HEK293T (cell line): ENCODE measurements at regions not wholly inside any gene's neighbourhood (a gene's known extent, or its start where the extent isn't known, plus 50 kb on each side); places are given as distances from the start of the nearest gene placed in this dataset.
"Not testable (repeated sequence)": the region's sequence is repeated elsewhere in the genome, so short reads cannot be mapped to it uniquely, and the experiment has no call there.

Source experiments
- CTCF ChIA-PET: fragments of 350-600 bp; formaldehyde crosslinking; extraction: SDS; loops from one replicate; lab custom pipeline; 2021; ENCODE audit warnings: antibody characterized with exemption, inconsistent platforms; lab: Yijun Ruan, JAX
- POLR2A ChIA-PET: fragments of 350-600 bp; formaldehyde crosslinking; extraction: SDS; loops from one replicate; lab custom pipeline; 2020; ENCODE audit warnings: antibody characterized with exemption, inconsistent platforms; lab: Yijun Ruan, JAX
- DNase-seq: peaks from one replicate; pipeline ENCODE4 v3.0.0; 2012; ENCODE audit warnings: mixed read lengths; ENCODE audit errors: extremely low spot score
- ARNT ChIP-seq: fragments of 450-650 bp; IDR thresholded peaks from 2 replicates; pipeline ENCODE4 v1.6.1; 2017; ENCODE audit warnings: mild to moderate bottlenecking
- BHLHE40 ChIP-seq: fragments of 450-650 bp; IDR thresholded peaks from 2 replicates; pipeline ENCODE4 v1.6.1; 2016; ENCODE audit warnings: mild to moderate bottlenecking, moderate library complexity, borderline replicate concordance
- CTBP1 ChIP-seq: fragments of 450-650 bp; IDR thresholded peaks from 2 replicates; pipeline ENCODE4 v1.6.1; 2016; ENCODE audit warnings: borderline replicate concordance
- ELF4 ChIP-seq: fragments of 450-650 bp; IDR thresholded peaks from 2 replicates; pipeline ENCODE4 v1.6.1; 2017; ENCODE audit warnings: antibody characterized with exemption
- FOXA1 ChIP-seq: fragments of 450-650 bp; IDR thresholded peaks from 2 replicates; pipeline ENCODE4 v1.6.1; 2016; ENCODE audit warnings: mild to moderate bottlenecking
- FOXK2 ChIP-seq: fragments of 450-650 bp; IDR thresholded peaks from 2 replicates; pipeline ENCODE4 v1.6.1; 2016; ENCODE audit warnings: mild to moderate bottlenecking
- FOXM1 ChIP-seq: fragments of 450-650 bp; IDR thresholded peaks from 2 replicates; pipeline ENCODE4 v1.6.1; 2017; ENCODE audit warnings: mild to moderate bottlenecking, borderline replicate concordance
- HDGF ChIP-seq: fragments of 450-650 bp; IDR thresholded peaks from 2 replicates; pipeline ENCODE4 v1.6.1; 2017; ENCODE audit warnings: antibody characterized with exemption, borderline replicate concordance
- L3MBTL2 ChIP-seq: fragments of 450-650 bp; conservative IDR thresholded peaks from 2 replicates; pipeline ENCODE4 v1.6.1; 2016; ENCODE audit warnings: mild to moderate bottlenecking
- LEF1 ChIP-seq: fragments of 450-650 bp; IDR thresholded peaks from 2 replicates; pipeline ENCODE4 v1.6.1; 2017; ENCODE audit warnings: mild to moderate bottlenecking, borderline replicate concordance
- NFRKB ChIP-seq: fragments of 450-650 bp; IDR thresholded peaks from 2 replicates; pipeline ENCODE4 v1.6.1; 2016; ENCODE audit warnings: mild to moderate bottlenecking, moderate library complexity
- SP1 ChIP-seq: fragments of 450-650 bp; IDR thresholded peaks from 2 replicates; pipeline ENCODE4 v1.6.1; 2017
- SUZ12 ChIP-seq: fragments of 450-650 bp; IDR thresholded peaks from 2 replicates; pipeline ENCODE4 v1.6.1; 2016; ENCODE audit warnings: mild to moderate bottlenecking
- TARDBP ChIP-seq: fragments of 450-650 bp; IDR thresholded peaks from 2 replicates; pipeline ENCODE4 v1.6.1; 2016
- ZNF384 ChIP-seq: fragments of 450-650 bp; IDR thresholded peaks from 2 replicates; pipeline ENCODE4 v1.6.1; 2016
- TF ChIP-seq, protein P1 (sequence below): fragments of 450-650 bp; IDR thresholded peaks from 2 replicates; pipeline ENCODE4 v1.6.1; 2016

DNA sequence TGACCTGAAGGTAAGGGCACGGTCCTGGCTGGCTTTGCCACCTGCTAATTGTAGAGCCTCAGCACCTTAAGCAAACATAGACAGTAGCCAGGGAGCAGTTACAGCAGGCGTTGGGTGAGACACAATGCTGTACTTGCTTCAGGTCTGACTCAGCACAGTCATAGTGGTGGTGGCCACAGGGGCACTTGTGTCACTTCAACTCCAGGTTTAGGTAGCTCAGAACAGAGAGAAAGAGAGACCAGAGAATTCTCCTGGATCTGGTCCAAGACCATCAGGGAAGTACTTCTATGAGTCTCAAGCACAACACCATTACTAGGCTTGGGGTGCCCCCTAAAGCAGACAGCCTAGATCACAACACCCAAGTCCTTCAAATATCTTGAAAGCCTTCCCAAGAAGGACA lies 204.4 kb downstream of the OTOL1 start:
- no peak for DNase-seq
- POLR2A ChIA-PET, result no interaction called here
- TF ChIP-seq FOXK2 (no peak), ZNF384 (no peak), ARNT (no peak), LEF1 (no peak), NFRKB (no peak), TARDBP (no peak), BHLHE40 (no peak), SUZ12 (no peak), CTBP1 (no peak), ELF4 (no peak), SP1 (no peak), L3MBTL2 (no peak), FOXM1 (no peak), FOXA1 (no peak), HDGF (no peak)
- TF ChIP-seq, protein P1, sequence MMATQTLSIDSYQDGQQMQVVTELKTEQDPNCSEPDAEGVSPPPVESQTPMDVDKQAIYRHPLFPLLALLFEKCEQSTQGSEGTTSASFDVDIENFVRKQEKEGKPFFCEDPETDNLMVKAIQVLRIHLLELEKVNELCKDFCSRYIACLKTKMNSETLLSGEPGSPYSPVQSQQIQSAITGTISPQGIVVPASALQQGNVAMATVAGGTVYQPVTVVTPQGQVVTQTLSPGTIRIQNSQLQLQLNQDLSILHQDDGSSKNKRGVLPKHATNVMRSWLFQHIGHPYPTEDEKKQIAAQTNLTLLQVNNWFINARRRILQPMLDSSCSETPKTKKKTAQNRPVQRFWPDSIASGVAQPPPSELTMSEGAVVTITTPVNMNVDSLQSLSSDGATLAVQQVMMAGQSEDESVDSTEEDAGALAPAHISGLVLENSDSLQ, result no peak

GRCh38 chr3:161707253-161707652 lies 210.6 kb downstream of the OTOL1 start:
- CTCF ChIA-PET, DNase-seq, POLR2A ChIA-PET: not testable (repeated sequence)

More for the DNA sequence above, 204.4 kb downstream of the OTOL1 start:
- CTCF ChIA-PET, result no interaction called here

DNA sequence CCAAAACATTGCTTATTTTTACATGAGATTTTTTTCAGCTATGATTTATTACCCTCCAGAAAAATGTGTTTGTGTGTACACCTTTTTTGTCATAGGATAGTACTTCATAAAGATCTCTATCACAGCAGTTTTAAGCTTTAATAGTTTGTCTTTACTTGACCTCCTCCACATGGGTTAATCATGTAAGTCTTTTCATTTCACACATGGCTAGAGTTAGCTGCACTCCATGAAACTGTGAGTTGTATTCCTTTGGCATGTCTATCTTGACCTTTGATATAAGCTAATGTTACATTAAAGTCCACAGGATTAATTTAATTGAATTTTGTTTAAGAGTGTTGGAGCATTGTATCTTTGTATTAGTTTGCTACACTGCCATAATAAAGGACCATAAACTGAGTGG lies 217.1 kb downstream of the OTOL1 start:
- ChIA-PET CTCF (interaction anchor here (0.6 kb wide), 1 partner anchor 31 kb away, joined by 3 read pairs; no protein-coding TSS in a partner anchor), POLR2A (no interaction called here)
- TF ChIP-seq, protein P1, result peak; percentile 42
- TF ChIP-seq LEF1, result no peak
- TF ChIP-seq TARDBP, result no peak
- no peak for TF ChIP-seq SUZ12
- 0 out of 2 replicates have a peak, but pooled peaks have one; percentile 9 for TF ChIP-seq ZNF384
- TF ChIP-seq L3MBTL2, result no peak
- no peak for DNase-seq

- TF ChIP-seq ELF4, result no peak
- no peak for TF ChIP-seq LEF1
- TF ChIP-seq, protein P1, result no peak
- no peak for TF ChIP-seq CTBP1
- no peak for TF ChIP-seq FOXK2
- no peak for TF ChIP-seq SP1
- no peak for TF ChIP-seq BHLHE40
- no peak for TF ChIP-seq L3MBTL2
- CTCF ChIA-PET, result no interaction called here
- no peak for DNase-seq
- POLR2A ChIA-PET, result no interaction called here
Observed at GRCh38 chr3:161731968-161732367, 235.4 kb downstream of the OTOL1 start.

GRCh38 chr3:161737171-161737570 lies 240.6 kb downstream of the OTOL1 start:
- ChIA-PET CTCF (no interaction called here), POLR2A (no interaction called here)
- TF ChIP-seq ZNF384 (no peak), BHLHE40 (no peak), FOXA1 (no peak), FOXK2 (no peak), TARDBP (no peak), ARNT (no peak), LEF1 (no peak), ELF4 (no peak), HDGF (no peak), SUZ12 (no peak), FOXM1 (no peak), SP1 (no peak), CTBP1 (no peak), L3MBTL2 (no peak), NFRKB (no peak)
- TF ChIP-seq, protein P1, result no peak
- no peak for DNase-seq

- CTCF ChIA-PET, result no interaction called here
- no peak for DNase-seq
- POLR2A ChIA-PET, result no interaction called here
- no peak for TF ChIP-seq ZNF384
- no peak for TF ChIP-seq TARDBP
- TF ChIP-seq L3MBTL2, result no peak
- TF ChIP-seq LEF1, result no peak
- TF ChIP-seq SP1, result no peak
- no peak for TF ChIP-seq SUZ12
- no peak for TF ChIP-seq NFRKB
- TF ChIP-seq, protein P1, result no peak
- TF ChIP-seq BHLHE40, result no peak
- TF ChIP-seq FOXK2, result no peak
- no peak for TF ChIP-seq ELF4
- no peak for TF ChIP-seq ARNT
- TF ChIP-seq FOXA1, result no peak
Observed at GRCh38 chr3:161740421-161740820, 243.8 kb downstream of the OTOL1 start.
